ENCODE measurements at regions not wholly inside any gene's neighbourhood (a gene's known extent, or its start where the extent isn't known, plus 50 kb on each side); places are given as distances from the start of the nearest gene placed in this dataset.

- TF ChIP-seq POLR2A (IDR thresholded peaks at IDR 0.05): no peak
- TF ChIP-seq CTCF (IDR thresholded peaks at IDR 0.05 in 8 of 11, conservative IDR thresholded peaks at IDR 0.05 in 3 of 11): no peak
These were observed 182.0 kb upstream of the THSD7A start for GRCh38 chr7:12013983-12014382.
